ENCODE measurements at regions not wholly inside any gene's neighbourhood (a gene's known extent, or its start where the extent isn't known, plus 50 kb on each side); places are given as distances from the start of the nearest gene placed in this dataset.

DNA sequence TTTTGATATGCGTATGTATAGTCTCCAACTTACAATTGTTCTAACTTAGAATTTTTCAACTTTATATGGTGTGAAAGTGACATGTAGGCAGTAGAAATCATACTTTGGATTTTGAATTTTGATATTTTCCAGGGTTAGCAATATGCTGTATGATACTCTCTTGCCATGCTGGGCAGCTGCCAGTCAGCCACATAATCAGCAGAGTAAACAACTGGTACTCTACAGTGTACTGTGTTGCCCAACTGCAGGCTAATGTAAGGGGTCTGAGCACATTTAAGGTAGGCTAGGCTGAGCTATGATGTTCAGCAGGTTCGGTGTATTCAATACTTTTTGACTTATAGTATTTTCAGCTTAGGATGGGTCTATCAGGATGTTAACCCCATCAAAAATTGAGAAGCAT lies 52.0 kb upstream of the RYK start:
- DNase-seq (ENCODE audit: low read depth in 2 of 2): no peak

DNA sequence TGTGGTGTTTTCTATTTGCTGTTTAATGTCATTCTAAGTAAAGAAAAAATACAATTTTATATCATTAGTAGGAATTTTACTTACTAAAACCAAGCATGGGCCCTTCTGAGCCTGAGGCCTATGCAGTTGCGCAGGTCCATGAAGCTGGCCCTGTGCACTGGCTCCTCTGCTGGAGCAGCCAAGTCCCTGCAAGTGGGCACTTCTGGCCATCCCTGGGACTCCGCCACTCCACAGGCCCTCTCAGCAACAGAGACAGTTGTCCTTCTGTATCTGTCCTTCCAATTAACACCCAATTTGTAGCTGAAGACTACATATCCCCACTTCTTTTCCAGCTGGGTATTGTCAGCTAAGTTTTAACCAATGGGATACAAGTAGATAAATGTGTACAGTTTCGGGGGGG lies 49.9 kb upstream of the RYK start:
- DNase-seq (ENCODE audit: low read depth in 2 of 2): peak in 1 of 2 donors; percentile 40
